HG03097 (cell line): ENCODE measurements at regions not wholly inside any gene's neighbourhood (a gene's known extent, or its start where the extent isn't known, plus 50 kb on each side); places are given as distances from the start of the nearest gene placed in this dataset.
"Not testable (repeated sequence)": the region's sequence is repeated elsewhere in the genome, so short reads cannot be mapped to it uniquely, and the experiment has no call there.

Experiments used
- ATAC-seq: cut with Tn5 transposase; IDR thresholded peaks from one replicate; pipeline ENCODE4 v1.9.1; 2021; ENCODE audit not compliant: unreplicated experiment, low FRiP score

GRCh38 chr6:141208101-141208500 lies 924.6 kb upstream of the GJE1 start:
- ATAC-seq: no peak

GRCh38 chr6:141203902-141204575 lies 928.7 kb upstream of the GJE1 start:
- no peak for ATAC-seq

GRCh38 chr6:141202626-141203025 lies 930.1 kb upstream of the GJE1 start:
- no peak for ATAC-seq

- ATAC-seq: no peak
These were observed 933.7 kb upstream of the GJE1 start for GRCh38 chr6:141199074-141199473.

- no peak for ATAC-seq
These were observed 937.4 kb upstream of the GJE1 start for GRCh38 chr6:141195251-141195832.

GRCh38 chr6:141183368-141183767 lies 949.4 kb upstream of the GJE1 start:
- ATAC-seq: no peak

- not testable (repeated sequence) for ATAC-seq
These were observed 957.3 kb upstream of the GJE1 start for GRCh38 chr6:141175458-141175857.

- ATAC-seq: no peak
These were observed 957.8 kb upstream of the GJE1 start for GRCh38 chr6:141174932-141175331.

- ATAC-seq: no peak
These were observed 959.2 kb upstream of the GJE1 start for GRCh38 chr6:141173529-141173928.

GRCh38 chr6:141169419-141169818 lies 963.3 kb upstream of the GJE1 start:
- no peak for ATAC-seq

- ATAC-seq: no peak
These were observed 964.8 kb upstream of the GJE1 start for GRCh38 chr6:141167945-141168344.

GRCh38 chr6:141165002-141165665 lies 967.6 kb upstream of the GJE1 start:
- no peak for ATAC-seq

- no peak for ATAC-seq
These were observed 968.5 kb upstream of the GJE1 start for GRCh38 chr6:141164042-141164743.

- no peak for ATAC-seq
These were observed 969.6 kb upstream of the GJE1 start for GRCh38 chr6:141163107-141163506.

- ATAC-seq: no peak
These were observed 974.0 kb upstream of the GJE1 start for GRCh38 chr6:141158740-141159139.

- ATAC-seq: no peak
These were observed 979.2 kb upstream of the GJE1 start for GRCh38 chr6:141153563-141153962.

- ATAC-seq: no peak
These were observed 979.8 kb upstream of the GJE1 start for GRCh38 chr6:141152951-141153350.

GRCh38 chr6:141151710-141152417 lies 980.9 kb upstream of the GJE1 start:
- ATAC-seq: no peak

- ATAC-seq: no peak
These were observed 990.9 kb upstream of the GJE1 start for GRCh38 chr6:141141870-141142269.

- no peak for ATAC-seq
These were observed 991.8 kb upstream of the GJE1 start for GRCh38 chr6:141140905-141141304.

- ATAC-seq: no peak
These were observed 993.3 kb upstream of the GJE1 start for GRCh38 chr6:141139461-141139860.
